ENCODE measurements at regions not wholly inside any gene's neighbourhood (a gene's known extent, or its start where the extent isn't known, plus 50 kb on each side); places are given as distances from the start of the nearest gene placed in this dataset.
A peak's percentile ranks its signal among the peaks of the same experiment; 100 is the strongest.

- no peak for DNase-seq (ENCODE audit: low read depth)
- TF ChIP-seq CTCF (IDR thresholded peaks at IDR 0.05; ENCODE audit: insufficient read depth, low read depth, low read length, missing control alignments): no peak
These were observed 60.1 kb upstream of the ASXL3 start for GRCh38 chr18:33517950-33518349.

DNA sequence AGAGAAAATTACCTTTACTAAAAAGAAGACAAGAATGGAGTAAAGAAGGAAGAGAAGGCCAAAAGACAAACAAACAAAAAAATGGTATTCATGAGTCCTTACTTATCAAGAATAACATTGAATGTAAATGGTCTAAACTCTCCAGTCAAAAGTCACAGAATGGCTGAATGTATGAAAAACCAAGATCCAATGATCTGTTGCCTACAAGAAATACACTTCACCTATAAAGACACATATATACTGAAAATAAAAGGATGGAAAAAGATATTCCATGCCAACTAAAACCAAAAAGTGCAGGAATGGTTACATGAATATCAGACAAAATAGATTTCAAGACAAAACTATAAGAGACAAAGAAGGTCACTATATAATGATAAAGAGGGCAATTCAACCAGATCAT lies 65.0 kb upstream of the ASXL3 start:
- no peak overlapping the region for H3K4me3 ChIP-seq (ENCODE audit: low read depth, low read length)
- no peak for TF ChIP-seq CTCF (IDR thresholded peaks at IDR 0.05; ENCODE audit: insufficient read depth, low read depth, low read length, missing control alignments)
- DNase-seq (ENCODE audit: low read depth): no peak

More at GRCh38 chr18:33517950-33518349, 60.1 kb upstream of the ASXL3 start:
- no peak overlapping the region for H3K4me3 ChIP-seq (ENCODE audit: low read depth, low read length)

- TF ChIP-seq CTCF (IDR thresholded peaks at IDR 0.05; ENCODE audit: insufficient read depth, low read depth, low read length, missing control alignments): no peak
- no peak for DNase-seq (ENCODE audit: low read depth)
- H3K4me3 ChIP-seq (ENCODE audit: low read depth, low read length): no peak overlapping the region
These were observed 66.5 kb upstream of the CCDC178 start for GRCh38 chr18:33507019-33507418.

GRCh38 chr18:33505798-33506197 lies 65.3 kb upstream of the CCDC178 start:
- DNase-seq (ENCODE audit: low read depth): no peak
- TF ChIP-seq CTCF (IDR thresholded peaks at IDR 0.05; ENCODE audit: insufficient read depth, low read depth, low read length, missing control alignments): no peak
- H3K4me3 ChIP-seq (ENCODE audit: low read depth, low read length): no peak overlapping the region

DNA sequence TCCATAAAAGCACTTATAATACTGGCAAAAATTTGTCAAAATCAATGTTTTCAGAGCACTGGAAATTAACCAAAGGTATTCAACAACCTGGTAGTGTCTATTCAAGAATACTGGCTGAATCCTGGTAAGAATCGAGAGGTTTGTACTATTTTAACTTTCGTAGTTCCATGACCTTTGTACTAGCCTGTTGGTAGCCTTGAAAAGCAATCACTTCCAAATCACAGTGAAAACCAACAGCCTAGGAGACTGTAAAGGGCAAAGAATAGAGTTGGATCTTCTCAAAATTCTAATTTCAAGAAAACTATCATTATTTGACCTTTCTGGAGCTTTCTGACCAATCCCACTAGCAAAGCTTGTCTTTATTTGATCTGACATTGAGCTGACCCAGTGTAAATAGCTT lies 64.8 kb upstream of the CCDC178 start:
- no peak for DNase-seq (ENCODE audit: low read depth)
- H3K4me3 ChIP-seq (ENCODE audit: low read depth, low read length): no peak overlapping the region
- TF ChIP-seq CTCF (IDR thresholded peaks at IDR 0.05; ENCODE audit: insufficient read depth, low read depth, low read length, missing control alignments): no peak

- H3K4me3 ChIP-seq (ENCODE audit: low read depth, low read length): no peak overlapping the region
- TF ChIP-seq CTCF (IDR thresholded peaks at IDR 0.05; ENCODE audit: insufficient read depth, low read depth, low read length, missing control alignments): peak; percentile 42
- DNase-seq (ENCODE audit: low read depth): peak; percentile 47
These were observed 54.8 kb upstream of the CCDC178 start for GRCh38 chr18:33495278-33495677.

All from GM12865 (cell line).